AG20443 (cell line): ENCODE measurements at regions not wholly inside any gene's neighbourhood (a gene's known extent, or its start where the extent isn't known, plus 50 kb on each side); places are given as distances from the start of the nearest gene placed in this dataset.
"Not testable (repeated sequence)": the region's sequence is repeated elsewhere in the genome, so short reads cannot be mapped to it uniquely, and the experiment has no call there.

ENCODE experiments used
- DNase-seq: peaks from one replicate; pipeline ENCODE4 v3.0.0; 2012; ENCODE audit warnings: low spot score, mixed read lengths

DNA sequence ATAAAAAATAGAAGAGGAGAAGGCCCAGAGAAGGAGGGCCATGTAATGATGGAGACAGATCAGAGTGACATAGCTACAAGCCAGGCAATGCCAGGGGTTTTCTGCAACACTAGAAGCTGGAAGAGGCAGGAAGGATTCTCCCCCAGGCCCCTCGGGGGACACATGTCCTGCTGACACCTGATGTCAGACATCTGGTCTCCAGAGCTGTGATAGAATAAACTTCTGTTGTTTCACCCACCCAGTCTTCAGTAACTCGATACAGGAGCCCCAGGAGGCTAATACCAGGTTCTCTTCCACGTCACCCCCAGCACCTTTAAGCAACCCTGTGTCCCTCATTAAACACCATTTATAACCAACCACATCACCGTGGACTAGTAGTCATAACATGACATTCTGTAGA, 94.9 kb downstream of the TMEM130 start:
- DNase-seq = no peak

DNA sequence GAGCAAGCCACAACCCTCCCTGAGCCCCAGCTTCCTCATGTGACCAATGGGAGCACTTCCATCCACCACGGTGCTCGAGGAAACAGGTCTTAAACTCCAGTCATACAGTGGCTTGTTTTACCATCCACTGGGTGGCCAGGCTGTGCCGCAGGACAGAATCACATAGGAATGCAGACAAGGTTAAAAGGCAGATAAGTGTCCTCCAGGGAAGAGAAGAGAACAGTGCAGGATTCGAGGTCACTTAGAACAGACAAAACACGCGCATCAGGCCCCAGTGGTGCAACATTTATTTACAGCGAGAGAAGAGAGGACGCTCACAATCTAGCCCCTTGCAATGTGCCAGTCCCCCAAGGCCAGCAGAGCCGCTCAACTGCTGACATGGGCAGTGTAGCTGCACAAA, 92.8 kb downstream of the TMEM130 start:
- no peak for DNase-seq

DNA sequence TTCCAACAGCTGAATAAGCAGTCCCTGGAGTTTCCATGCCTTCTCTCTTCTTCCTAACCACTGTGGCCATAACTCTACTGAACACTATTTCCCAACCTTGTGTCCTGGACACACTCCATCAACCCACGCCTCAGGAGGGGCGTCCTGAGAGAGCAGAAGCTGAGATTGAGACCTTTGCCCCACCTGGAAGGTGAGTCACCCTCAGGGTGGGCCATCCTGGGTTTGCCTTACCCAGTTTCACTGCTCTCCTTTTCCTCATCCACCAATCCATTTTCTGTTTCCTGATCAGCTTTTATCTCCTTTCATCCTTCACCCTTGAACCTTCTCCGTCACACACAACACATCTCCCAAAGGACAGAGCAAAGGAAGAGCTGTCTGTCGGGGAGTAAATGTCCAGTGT, 91.4 kb downstream of the TMEM130 start:
- no peak for DNase-seq

DNA sequence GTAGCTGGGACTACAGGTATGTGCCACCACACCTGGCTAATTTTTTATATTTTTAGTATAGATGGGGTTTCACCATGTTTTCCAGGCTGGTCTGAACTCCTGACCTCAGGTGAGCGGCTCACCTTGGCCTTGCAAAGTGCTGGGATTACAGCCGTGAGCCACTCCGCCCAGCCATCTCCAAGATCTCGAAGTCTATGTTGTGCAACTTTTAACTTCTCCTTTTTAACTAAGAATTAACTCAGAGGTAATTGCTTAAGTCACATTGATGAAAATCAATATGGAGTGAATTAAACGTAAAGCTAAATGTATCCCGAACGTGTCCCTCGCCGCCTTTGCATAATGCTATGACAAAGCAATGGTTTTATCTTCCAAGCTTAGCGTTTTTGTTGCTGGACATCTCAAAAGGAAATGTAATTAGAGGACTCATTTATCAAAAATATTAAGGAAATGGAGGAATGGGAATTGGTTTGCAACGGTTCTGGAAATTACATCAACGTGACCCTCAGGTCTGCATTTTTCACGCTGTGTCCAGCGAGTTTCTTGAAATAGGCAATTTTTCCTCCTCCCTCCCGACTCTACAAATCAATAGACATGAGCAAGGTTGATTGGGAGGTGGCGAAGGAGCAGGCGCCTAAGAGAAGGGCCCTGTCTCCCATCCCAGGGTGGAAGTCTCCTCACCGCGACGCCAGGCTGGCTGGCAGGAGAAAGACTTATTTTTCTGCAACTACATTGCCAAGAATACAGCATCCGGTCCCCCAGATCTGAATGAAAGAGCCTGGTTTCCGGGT, 89.8 kb downstream of the TMEM130 start:
- DNase-seq = no peak

DNA sequence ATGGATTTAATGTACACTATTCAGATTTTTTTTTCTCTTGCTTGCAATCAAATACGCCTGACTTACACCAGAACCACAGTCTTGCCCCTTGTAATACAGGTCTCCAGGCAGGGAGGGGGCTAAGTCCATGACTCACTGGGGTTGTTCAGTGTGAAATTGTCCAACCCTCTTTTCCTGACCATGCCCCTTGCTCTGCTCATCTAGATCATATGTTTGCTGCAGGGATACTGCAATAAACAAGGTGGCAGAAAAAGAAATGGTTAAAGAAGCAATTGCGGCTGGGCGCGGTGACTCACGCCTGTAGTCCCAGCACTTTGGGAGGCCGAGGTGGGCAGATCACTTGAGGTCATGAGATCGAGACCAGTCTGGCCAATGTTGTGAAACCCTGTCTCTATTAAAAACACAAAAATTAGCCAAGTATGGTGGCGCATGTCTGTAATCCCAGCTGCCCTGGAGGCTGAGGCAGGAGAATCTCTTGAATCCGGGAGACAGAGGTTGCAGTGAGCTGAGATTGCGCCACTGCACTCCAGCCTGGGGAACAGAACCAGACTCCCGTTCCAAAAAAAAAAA, 85.5 kb downstream of the TMEM130 start:
- DNase-seq = no peak

DNA sequence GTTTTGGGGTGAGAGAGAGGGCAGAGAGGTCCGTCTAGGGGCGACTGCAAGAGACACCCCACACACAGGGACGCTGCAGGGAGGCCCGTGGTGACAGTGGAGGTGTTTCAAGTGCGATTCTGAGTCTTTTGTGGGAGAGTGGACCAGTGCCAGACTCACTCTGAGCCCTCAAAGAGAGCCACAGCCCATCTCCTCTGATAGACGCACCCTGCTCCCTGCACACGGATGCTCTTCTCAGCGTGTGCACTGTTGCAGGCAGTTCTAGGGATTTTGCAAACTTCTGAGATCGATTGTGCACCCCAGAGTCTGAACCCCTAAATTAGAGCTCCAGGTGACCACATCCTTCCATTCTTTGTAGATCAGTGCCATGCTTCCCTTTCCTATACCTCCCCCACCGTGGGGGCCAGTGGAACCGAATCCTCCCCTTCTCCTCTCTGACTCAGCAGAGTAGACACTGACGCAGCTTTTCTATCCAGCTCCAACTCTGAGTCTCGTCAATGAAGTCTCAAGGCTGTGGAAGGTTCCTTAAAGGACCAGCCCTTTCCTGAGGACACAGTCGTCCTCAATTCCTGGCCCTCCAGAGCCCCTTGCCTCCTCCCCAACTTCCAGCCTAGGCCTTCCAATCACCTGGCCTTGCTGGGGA, 83.8 kb downstream of the TMEM130 start:
- DNase-seq = no peak

DNA sequence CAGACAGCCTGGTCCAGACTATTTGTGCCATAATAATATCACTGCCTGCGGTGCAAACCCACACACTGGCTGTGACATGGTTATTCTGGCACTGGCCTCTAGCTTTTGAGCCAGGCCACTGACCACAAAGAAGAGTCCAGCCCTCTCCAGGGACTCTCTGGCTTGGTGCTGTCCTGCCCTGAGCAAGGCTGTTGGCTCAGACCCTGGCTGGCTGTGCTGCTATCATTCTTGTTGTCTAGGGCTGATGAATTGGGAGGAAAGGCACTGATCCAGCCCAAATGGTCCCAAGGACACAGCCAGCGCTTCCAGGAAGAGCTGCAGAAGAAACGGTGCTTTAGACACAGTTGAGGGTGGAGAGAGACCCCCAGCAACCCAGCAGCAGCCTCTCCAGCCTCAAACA, 80.8 kb downstream of the TMEM130 start:
- DNase-seq = peak; percentile 41

DNA sequence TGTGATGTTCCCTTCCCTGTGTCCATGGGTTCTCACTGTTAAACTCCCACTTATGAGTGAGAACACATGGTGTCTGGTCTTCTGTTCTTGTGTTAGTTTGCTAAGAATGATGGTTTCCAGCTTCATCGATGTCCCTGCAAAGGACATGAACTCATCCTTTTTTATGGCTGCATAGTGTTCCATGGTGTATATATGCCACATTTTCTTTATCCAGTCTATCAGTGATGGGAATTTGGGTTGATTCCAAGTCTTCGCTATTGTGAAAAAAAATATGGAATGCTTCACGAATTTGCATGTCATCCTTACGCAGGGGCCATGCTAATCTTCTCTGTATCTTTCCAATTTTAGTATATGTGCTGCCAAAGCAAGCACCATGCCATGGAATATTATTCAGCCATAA, 75.4 kb downstream of the TMEM130 start:
- not testable (repeated sequence) for DNase-seq

DNA sequence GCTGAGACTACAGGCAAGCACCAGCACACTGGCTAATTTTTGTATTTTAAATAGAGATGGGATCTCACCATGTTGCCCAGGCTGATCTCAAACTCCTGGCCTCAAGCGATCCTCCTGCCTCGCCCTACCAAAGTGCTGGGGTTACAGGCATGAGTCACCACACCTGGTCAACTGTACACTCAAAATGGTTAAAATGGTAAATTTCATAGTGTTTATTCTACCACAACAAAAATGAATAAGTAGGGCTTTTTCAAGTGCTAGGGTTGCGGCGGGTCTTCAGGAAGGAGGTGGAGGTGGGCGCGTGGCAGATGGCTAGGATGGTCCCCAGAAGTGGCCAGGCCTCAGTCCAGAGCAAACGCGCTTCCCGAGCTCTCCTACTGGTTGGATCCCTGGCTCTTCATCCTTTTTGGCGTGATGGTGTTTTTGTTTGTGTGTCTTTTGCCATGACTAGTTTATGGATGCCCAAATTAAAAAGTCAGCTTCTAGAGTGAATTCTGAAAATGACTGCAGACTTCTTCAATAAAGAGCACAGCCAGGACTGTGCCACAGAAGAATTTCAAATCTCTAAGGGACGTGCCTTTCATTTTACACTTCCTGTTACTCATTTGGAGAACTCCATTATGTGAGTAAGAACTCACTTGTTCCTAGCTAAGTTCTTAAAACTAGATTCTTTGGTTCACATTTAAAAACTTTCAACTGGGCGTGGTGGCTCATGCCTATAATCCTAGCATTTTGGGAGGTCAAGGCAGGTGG, 73.9 kb downstream of the TMEM130 start:
- DNase-seq = no peak
